ENCODE measurements at regions not wholly inside any gene's neighbourhood (a gene's known extent, or its start where the extent isn't known, plus 50 kb on each side); places are given as distances from the start of the nearest gene placed in this dataset.

- TF ChIP-seq POLR2A (IDR thresholded peaks at IDR 0.05; ENCODE audit: low read length) (no peak), GATA1 (IDR thresholded peaks at IDR 0.05; ENCODE audit: low read depth, low read length) (no peak)
Observed at GRCh38 chr16:11481987-11482386, 104.7 kb downstream of the LITAF start.
